ENCODE measurements at regions not wholly inside any gene's neighbourhood (a gene's known extent, or its start where the extent isn't known, plus 50 kb on each side); places are given as distances from the start of the nearest gene placed in this dataset.

GRCh38 chr1:168794057-168794456 lies 65.1 kb upstream of the DPT start:
- ChIA-PET CTCF (ENCODE audit: partially characterized antibody) (no interaction called here), POLR2A (ENCODE audit: partially characterized antibody) (no interaction called here)
- Histone ChIP-seq H3K4me3 (ENCODE audit: low read length in 2 of 2) (no peak overlapping the region), H3K4me1 (ENCODE audit: insufficient read depth, low read length) (no peaks in the 10 kb centered on the region), H3K27me3 (ENCODE audit: insufficient read depth, low read length) (no peaks in the 10 kb centered on the region), H3K27ac (ENCODE audit: low read depth, low read length) (no peak overlapping the region), H3K9me3 (ENCODE audit: control insufficient read depth in 1 of 2, low read length in 2 of 2) (no peaks in the 10 kb centered on the region), H3K36me3 (ENCODE audit: insufficient read depth, low read length) (no peaks in the 10 kb centered on the region)
- DNase-seq = no peak
- intact Hi-C loops (cut with micrococcal nuclease) = no loop called here
- no peak overlapping the region for H3K27ac Mint-ChIP-seq
- peaks cover 13 to 19% of the 10 kb centered on the region in 2 donors for H3K27me3 Mint-ChIP-seq
- H3K4me1 Mint-ChIP-seq = no peaks in the 10 kb centered on the region
- no peaks in the 10 kb centered on the region for H3K36me3 Mint-ChIP-seq
- H3K4me3 Mint-ChIP-seq = no peak overlapping the region
- no peaks in the 10 kb centered on the region for H3K9me3 Mint-ChIP-seq

GRCh38 chr1:168795681-168796080 lies 66.7 kb upstream of the DPT start:
- no peaks in the 10 kb centered on the region for H3K9me3 Mint-ChIP-seq
- H3K27ac Mint-ChIP-seq = no peak overlapping the region
- Histone ChIP-seq H3K9me3 (ENCODE audit: control insufficient read depth in 1 of 2, low read length in 2 of 2) (no peaks in the 10 kb centered on the region), H3K36me3 (ENCODE audit: insufficient read depth, low read length) (no peaks in the 10 kb centered on the region), H3K27me3 (ENCODE audit: insufficient read depth, low read length) (no peaks in the 10 kb centered on the region), H3K4me1 (ENCODE audit: insufficient read depth, low read length) (no peaks in the 10 kb centered on the region), H3K27ac (ENCODE audit: low read depth, low read length) (no peak overlapping the region), H3K4me3 (ENCODE audit: low read length in 2 of 2) (no peak overlapping the region)
- DNase-seq = no peak
- POLR2A ChIA-PET (ENCODE audit: partially characterized antibody) = no interaction called here
- peaks cover 10 to 14% of the 10 kb centered on the region in 2 donors for H3K27me3 Mint-ChIP-seq
- CTCF ChIA-PET (ENCODE audit: partially characterized antibody) = no interaction called here
- intact Hi-C loops (cut with micrococcal nuclease) = no loop called here
- no peak overlapping the region for H3K4me3 Mint-ChIP-seq
- no peaks in the 10 kb centered on the region for H3K36me3 Mint-ChIP-seq
- no peaks in the 10 kb centered on the region for H3K4me1 Mint-ChIP-seq

- H3K27ac ChIP-seq (ENCODE audit: low read depth, low read length) = no peak overlapping the region
- Mint-ChIP-seq H3K27me3 (peaks cover 4 to 7% of the 10 kb centered on the region in 2 donors), H3K4me1 (no peaks in the 10 kb centered on the region), H3K4me3 (no peak overlapping the region), H3K27ac (peak overlapping the region in 1 of 7 donors; percentile 12), H3K36me3 (no peaks in the 10 kb centered on the region), H3K9me3 (no peaks in the 10 kb centered on the region)
- CTCF ChIA-PET (ENCODE audit: partially characterized antibody) = interaction anchor here (0.8 kb wide), 1 partner anchor 15 kb away, joined by 4 read pairs; no protein-coding TSS in a partner anchor
- intact Hi-C loops (cut with micrococcal nuclease) = no loop called here
- no peak overlapping the region for H3K4me3 ChIP-seq (ENCODE audit: low read length in 2 of 2)
- no peaks in the 10 kb centered on the region for H3K36me3 ChIP-seq (ENCODE audit: insufficient read depth, low read length)
- POLR2A ChIA-PET (ENCODE audit: partially characterized antibody) = no interaction called here
- no peaks in the 10 kb centered on the region for H3K4me1 ChIP-seq (ENCODE audit: insufficient read depth, low read length)
- DNase-seq = no peak
- H3K27me3 ChIP-seq (ENCODE audit: insufficient read depth, low read length) = no peaks in the 10 kb centered on the region
- no peaks in the 10 kb centered on the region for H3K9me3 ChIP-seq (ENCODE audit: control insufficient read depth in 1 of 2, low read length in 2 of 2)
Measured at GRCh38 chr1:168799927-168800605, 71.1 kb upstream of the DPT start.

DNA sequence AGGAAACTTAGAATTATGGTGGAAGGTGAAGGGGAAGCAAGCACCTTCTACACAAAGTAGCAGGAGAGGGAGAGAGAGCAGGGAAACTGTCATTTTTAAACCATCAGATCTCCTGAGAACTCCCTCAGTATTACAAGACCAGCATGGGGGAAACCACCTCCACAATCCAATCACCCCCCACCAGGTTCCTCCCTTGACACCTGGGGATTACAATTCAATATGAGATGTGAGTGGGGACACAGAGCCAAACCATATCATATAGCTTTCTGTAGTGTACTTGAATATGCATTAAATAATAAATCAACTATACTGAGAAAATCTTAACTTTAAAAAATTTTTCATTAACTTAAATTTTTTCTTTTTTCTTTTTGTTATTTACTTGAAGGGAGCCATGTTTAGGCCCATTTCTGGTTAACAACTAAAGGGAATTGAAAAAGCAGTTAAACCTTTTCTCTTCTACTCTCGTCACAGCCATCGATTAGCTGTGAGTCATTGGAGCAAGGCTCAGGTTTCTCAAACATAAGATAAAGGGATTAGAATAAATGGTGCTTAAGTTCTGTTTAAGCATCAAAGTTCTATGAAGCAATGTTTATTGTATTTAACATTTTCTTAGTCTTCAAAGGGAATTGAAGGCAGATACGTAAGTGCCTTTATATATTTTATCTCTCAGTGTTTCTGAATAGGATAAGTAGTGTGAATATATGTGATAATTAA lies 72.2 kb upstream of the DPT start:
- ChIA-PET POLR2A (ENCODE audit: partially characterized antibody) (no interaction called here), CTCF (ENCODE audit: partially characterized antibody) (no interaction called here)
- DNase-seq = no peak
- Histone ChIP-seq H3K27me3 (ENCODE audit: insufficient read depth, low read length) (no peaks in the 10 kb centered on the region), H3K36me3 (ENCODE audit: insufficient read depth, low read length) (no peaks in the 10 kb centered on the region), H3K9me3 (ENCODE audit: control insufficient read depth in 1 of 2, low read length in 2 of 2) (no peaks in the 10 kb centered on the region), H3K4me1 (ENCODE audit: insufficient read depth, low read length) (no peaks in the 10 kb centered on the region), H3K4me3 (ENCODE audit: low read length in 2 of 2) (no peak overlapping the region), H3K27ac (ENCODE audit: low read depth, low read length) (no peak overlapping the region)
- Mint-ChIP-seq H3K4me3 (no peak overlapping the region), H3K4me1 (no peaks in the 10 kb centered on the region), H3K36me3 (no peaks in the 10 kb centered on the region), H3K27me3 (peaks cover under 1 to 5% of the 10 kb centered on the region in 2 donors), H3K9me3 (no peaks in the 10 kb centered on the region), H3K27ac (no peak overlapping the region)
- intact Hi-C loops (cut with micrococcal nuclease) = no loop called here

GRCh38 chr1:168803806-168804510 lies 75.0 kb upstream of the DPT start:
- no peak overlapping the region for H3K27ac Mint-ChIP-seq

DNA sequence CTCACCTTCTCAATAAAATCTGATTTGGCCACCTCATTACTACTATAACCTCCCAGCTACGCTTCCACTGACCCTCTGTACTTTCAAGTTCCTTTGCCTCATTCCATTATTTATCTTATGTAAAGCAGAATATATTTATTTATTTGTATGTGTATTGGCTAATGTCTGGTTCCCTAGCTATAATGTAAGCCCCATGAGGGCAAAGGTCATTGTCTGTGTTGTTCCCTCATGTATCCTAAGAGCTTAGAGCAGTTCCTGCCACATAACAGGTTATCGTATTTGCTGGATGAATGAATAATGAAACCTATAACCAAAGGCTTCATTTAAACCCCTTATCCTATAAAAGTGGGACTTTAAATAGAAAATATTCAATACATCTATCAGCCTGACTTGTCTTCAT lies 77.9 kb upstream of the DPT start:
- no peaks in the 10 kb centered on the region for H3K9me3 Mint-ChIP-seq
- H3K9me3 ChIP-seq (ENCODE audit: control insufficient read depth in 1 of 2, low read length in 2 of 2) = no peaks in the 10 kb centered on the region

More at GRCh38 chr1:168803806-168804510, 75.0 kb upstream of the DPT start:
- intact Hi-C loops (cut with micrococcal nuclease) = no loop called here
- Histone ChIP-seq H3K9me3 (ENCODE audit: control insufficient read depth in 1 of 2, low read length in 2 of 2) (no peaks in the 10 kb centered on the region), H3K27me3 (ENCODE audit: insufficient read depth, low read length) (no peaks in the 10 kb centered on the region), H3K36me3 (ENCODE audit: insufficient read depth, low read length) (no peaks in the 10 kb centered on the region), H3K4me1 (ENCODE audit: insufficient read depth, low read length) (no peaks in the 10 kb centered on the region), H3K4me3 (ENCODE audit: low read length in 2 of 2) (no peak overlapping the region), H3K27ac (ENCODE audit: low read depth, low read length) (no peak overlapping the region)
- H3K4me3 Mint-ChIP-seq = no peak overlapping the region
- H3K27me3 Mint-ChIP-seq = peaks cover 3 to 6% of the 10 kb centered on the region in 2 donors
- no peaks in the 10 kb centered on the region for H3K9me3 Mint-ChIP-seq
- no peaks in the 10 kb centered on the region for H3K4me1 Mint-ChIP-seq
- CTCF ChIA-PET (ENCODE audit: partially characterized antibody) = no interaction called here
- no peak for DNase-seq
- H3K36me3 Mint-ChIP-seq = no peaks in the 10 kb centered on the region
- POLR2A ChIA-PET (ENCODE audit: partially characterized antibody) = no interaction called here

GRCh38 chr1:168811176-168811575 lies 82.2 kb upstream of the DPT start:
- Mint-ChIP-seq H3K4me1 (no peaks in the 10 kb centered on the region), H3K27ac (no peak overlapping the region), H3K9me3 (peaks cover 0 to 2% (median 0%) of the 10 kb centered on the region in 8 donors), H3K36me3 (no peaks in the 10 kb centered on the region), H3K27me3 (peaks cover 12 to 15% of the 10 kb centered on the region in 2 donors), H3K4me3 (no peak overlapping the region)
- no peaks in the 10 kb centered on the region for H3K9me3 ChIP-seq (ENCODE audit: control insufficient read depth in 1 of 2, low read length in 2 of 2)
- no peak for DNase-seq
- H3K36me3 ChIP-seq (ENCODE audit: insufficient read depth, low read length) = no peaks in the 10 kb centered on the region
- no peak overlapping the region for H3K27ac ChIP-seq (ENCODE audit: low read depth, low read length)
- H3K4me3 ChIP-seq (ENCODE audit: low read length in 2 of 2) = no peak overlapping the region
- ChIA-PET POLR2A (ENCODE audit: partially characterized antibody) (no interaction called here), CTCF (ENCODE audit: partially characterized antibody) (no interaction called here)
- intact Hi-C loops (cut with micrococcal nuclease) = no loop called here
- H3K4me1 ChIP-seq (ENCODE audit: insufficient read depth, low read length) = no peaks in the 10 kb centered on the region
- H3K27me3 ChIP-seq (ENCODE audit: insufficient read depth, low read length) = no peaks in the 10 kb centered on the region

More for the DNA sequence above, 77.9 kb upstream of the DPT start:
- Histone ChIP-seq H3K4me1 (ENCODE audit: insufficient read depth, low read length) (no peaks in the 10 kb centered on the region), H3K27me3 (ENCODE audit: insufficient read depth, low read length) (no peaks in the 10 kb centered on the region), H3K36me3 (ENCODE audit: insufficient read depth, low read length) (no peaks in the 10 kb centered on the region), H3K4me3 (ENCODE audit: low read length in 2 of 2) (no peak overlapping the region), H3K27ac (ENCODE audit: low read depth, low read length) (no peak overlapping the region)
- Mint-ChIP-seq H3K27ac (no peak overlapping the region), H3K4me3 (no peak overlapping the region), H3K36me3 (no peaks in the 10 kb centered on the region), H3K4me1 (no peaks in the 10 kb centered on the region), H3K27me3 (peaks cover 6 to 9% of the 10 kb centered on the region in 2 donors)
- no peak for DNase-seq
- ChIA-PET CTCF (ENCODE audit: partially characterized antibody) (no interaction called here), POLR2A (ENCODE audit: partially characterized antibody) (no interaction called here)
- intact Hi-C loops (cut with micrococcal nuclease) = no loop called here

All from CD4-positive, alpha-beta memory T cell (primary cell).